ENCODE measurements at regions not wholly inside any gene's neighbourhood (a gene's known extent, or its start where the extent isn't known, plus 50 kb on each side); places are given as distances from the start of the nearest gene placed in this dataset.

GRCh38 chr20:60751826-60752225 lies 500.2 kb upstream of the CDH4 start:
- TF ChIP-seq, protein P1, sequence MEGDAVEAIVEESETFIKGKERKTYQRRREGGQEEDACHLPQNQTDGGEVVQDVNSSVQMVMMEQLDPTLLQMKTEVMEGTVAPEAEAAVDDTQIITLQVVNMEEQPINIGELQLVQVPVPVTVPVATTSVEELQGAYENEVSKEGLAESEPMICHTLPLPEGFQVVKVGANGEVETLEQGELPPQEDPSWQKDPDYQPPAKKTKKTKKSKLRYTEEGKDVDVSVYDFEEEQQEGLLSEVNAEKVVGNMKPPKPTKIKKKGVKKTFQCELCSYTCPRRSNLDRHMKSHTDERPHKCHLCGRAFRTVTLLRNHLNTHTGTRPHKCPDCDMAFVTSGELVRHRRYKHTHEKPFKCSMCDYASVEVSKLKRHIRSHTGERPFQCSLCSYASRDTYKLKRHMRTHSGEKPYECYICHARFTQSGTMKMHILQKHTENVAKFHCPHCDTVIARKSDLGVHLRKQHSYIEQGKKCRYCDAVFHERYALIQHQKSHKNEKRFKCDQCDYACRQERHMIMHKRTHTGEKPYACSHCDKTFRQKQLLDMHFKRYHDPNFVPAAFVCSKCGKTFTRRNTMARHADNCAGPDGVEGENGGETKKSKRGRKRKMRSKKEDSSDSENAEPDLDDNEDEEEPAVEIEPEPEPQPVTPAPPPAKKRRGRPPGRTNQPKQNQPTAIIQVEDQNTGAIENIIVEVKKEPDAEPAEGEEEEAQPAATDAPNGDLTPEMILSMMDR (conservative IDR thresholded peaks at IDR 0.05; ENCODE audit: low read depth, low read length): no peak
- DNase-seq (ENCODE audit: low read depth): no peak
- H3K4me3 ChIP-seq (ENCODE audit: low read depth, low read length): no peak overlapping the region

GRCh38 chr20:60752741-60753420 lies 499.2 kb upstream of the CDH4 start:
- TF ChIP-seq, protein P1 (conservative IDR thresholded peaks at IDR 0.05; ENCODE audit: low read depth, low read length): no peak
- no peak overlapping the region for H3K4me3 ChIP-seq (ENCODE audit: low read depth, low read length)
- DNase-seq (ENCODE audit: low read depth): no peak

DNA sequence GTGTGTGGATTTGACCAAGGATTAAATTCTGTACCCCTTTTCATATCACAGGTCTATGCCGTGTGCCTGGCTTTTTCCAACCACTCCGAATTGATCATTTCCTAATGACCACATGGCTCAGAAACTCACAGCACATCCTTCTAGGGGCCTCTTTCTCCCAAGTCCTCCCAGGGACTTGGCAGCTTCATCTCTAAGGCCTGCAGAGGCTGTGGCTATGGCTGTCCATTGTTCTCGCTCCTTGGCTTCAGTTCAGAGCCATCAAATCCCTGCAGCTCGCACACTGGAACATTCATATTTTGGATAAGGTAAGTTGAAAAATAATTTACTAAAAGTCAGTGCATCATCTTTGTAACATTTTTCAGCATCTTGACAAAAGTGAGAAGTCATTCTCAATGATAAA lies 497.2 kb upstream of the CDH4 start:
- TF ChIP-seq, protein P1 (conservative IDR thresholded peaks at IDR 0.05; ENCODE audit: low read depth, low read length): no peak
- no peak for DNase-seq (ENCODE audit: low read depth)
- H3K4me3 ChIP-seq (ENCODE audit: low read depth, low read length): no peak overlapping the region

DNA sequence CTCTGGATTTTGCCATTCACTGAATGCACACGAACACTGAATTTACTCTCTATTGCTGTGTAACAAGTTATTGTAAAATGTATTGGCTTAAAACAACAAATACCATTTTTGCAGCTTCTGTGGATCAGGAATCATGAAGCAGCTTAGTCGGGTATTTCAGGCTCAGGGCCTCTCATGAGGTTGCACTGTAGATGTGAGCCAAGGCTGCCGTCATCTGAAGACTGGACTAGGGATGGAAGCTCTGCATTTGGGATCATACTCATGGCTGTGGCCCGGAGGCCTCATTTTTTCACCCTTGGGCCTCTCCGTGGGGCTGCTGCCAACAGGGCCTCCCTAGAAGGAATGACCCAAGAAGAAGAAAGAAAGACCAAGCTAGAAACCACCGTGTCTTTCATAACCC lies 492.4 kb upstream of the CDH4 start:
- no peak for DNase-seq (ENCODE audit: low read depth)
- TF ChIP-seq, protein P1 (conservative IDR thresholded peaks at IDR 0.05; ENCODE audit: low read depth, low read length): no peak
- H3K4me3 ChIP-seq (ENCODE audit: low read depth, low read length): no peak overlapping the region

DNA sequence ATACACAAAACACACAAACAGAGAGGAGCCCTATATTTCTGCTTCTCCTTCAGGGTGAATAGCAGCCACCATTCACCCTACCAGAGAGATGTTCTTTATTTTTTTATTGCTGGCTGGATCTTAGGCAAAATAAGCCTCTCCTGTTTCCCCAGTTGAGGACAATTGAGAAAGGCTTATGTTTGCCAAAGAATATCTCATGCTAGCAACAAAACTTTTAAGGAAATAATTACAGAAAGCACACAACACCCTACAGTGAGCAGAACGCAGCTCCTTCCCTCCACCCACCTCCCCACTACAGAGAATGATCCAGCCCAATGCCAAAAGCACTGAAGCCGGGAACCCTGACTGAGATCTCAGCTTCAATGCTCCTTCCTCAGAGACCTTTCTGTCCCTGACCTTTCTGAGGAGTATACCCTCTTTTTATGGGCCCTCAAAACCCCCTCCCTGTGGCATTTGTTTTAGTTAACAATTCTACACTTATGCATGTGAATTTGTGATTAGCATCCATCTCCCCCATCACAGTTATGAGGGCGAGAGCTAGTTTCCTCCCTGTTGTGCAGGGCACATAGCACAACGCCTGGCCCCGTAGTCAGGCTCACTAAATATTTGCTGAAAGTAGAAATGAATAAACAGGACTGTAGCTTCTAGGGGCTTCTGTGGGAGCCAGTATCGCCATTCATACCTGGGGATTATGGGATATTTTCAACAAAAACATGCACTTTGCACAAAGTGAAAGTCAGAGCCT lies 491.6 kb upstream of the CDH4 start:
- no peak overlapping the region for H3K4me3 ChIP-seq (ENCODE audit: low read depth, low read length)
- TF ChIP-seq, protein P1 (conservative IDR thresholded peaks at IDR 0.05; ENCODE audit: low read depth, low read length): no peak
- DNase-seq (ENCODE audit: low read depth): no peak

DNA sequence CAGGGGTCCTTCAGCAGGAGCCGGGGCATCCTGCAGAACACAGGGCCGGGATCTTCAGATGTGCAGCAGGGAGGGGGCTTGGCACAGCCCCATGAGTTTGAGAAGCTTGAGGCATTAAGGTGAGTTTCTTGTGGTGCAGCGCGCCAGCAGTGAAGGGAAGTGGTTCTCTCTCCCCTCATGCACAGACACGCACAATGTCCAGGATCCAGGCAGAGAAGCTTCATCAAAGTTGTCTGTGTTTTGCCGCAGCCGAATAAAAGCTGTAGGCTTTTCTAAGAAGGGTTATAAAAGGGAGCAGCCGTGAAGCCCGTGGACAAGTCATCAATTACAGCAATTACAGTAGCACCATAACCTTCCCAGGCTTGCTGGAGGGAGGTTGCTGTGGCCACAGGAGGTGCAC lies 491.0 kb upstream of the CDH4 start:
- H3K4me3 ChIP-seq (ENCODE audit: low read depth, low read length): no peak overlapping the region
- TF ChIP-seq, protein P1 (conservative IDR thresholded peaks at IDR 0.05; ENCODE audit: low read depth, low read length): no peak
- DNase-seq (ENCODE audit: low read depth): no peak
